WI38 (cell line): ENCODE measurements at regions not wholly inside any gene's neighbourhood (a gene's known extent, or its start where the extent isn't known, plus 50 kb on each side); places are given as distances from the start of the nearest gene placed in this dataset.

ENCODE experiments used
- H3K4me3 ChIP-seq: 2 replicates; pipeline ENCODE4 v1.5.1; 2011; ENCODE audit warnings: low read depth, mild to moderate bottlenecking, control low read depth, low read length
- TF ChIP-seq, protein P1 (sequence below): IDR thresholded peaks from 2 replicates; pipeline ENCODE4 v1.5.1; 2012; ENCODE audit warnings: low read depth, mild to moderate bottlenecking, control low read depth, low read length

DNA sequence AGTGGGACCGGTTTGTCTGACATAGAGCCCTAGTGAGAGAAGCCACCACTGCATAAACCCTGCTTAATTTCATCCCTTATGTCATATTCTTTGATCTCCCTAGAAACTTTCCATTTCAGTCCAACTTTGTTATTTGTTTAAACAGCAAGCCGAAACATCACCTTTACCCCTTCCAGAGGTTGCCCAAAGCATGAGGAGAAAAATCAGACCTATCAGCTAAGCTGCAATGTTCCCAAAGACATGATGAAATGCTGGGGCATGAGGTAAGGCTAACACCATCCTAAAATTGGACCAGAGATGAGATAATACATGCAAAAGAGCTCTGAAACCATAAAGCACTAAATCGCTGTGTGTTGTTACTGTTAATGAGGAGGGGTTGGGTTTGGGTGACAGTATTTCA, 447.9 kb upstream of the ACVR2A start:
- TF ChIP-seq, protein P1, sequence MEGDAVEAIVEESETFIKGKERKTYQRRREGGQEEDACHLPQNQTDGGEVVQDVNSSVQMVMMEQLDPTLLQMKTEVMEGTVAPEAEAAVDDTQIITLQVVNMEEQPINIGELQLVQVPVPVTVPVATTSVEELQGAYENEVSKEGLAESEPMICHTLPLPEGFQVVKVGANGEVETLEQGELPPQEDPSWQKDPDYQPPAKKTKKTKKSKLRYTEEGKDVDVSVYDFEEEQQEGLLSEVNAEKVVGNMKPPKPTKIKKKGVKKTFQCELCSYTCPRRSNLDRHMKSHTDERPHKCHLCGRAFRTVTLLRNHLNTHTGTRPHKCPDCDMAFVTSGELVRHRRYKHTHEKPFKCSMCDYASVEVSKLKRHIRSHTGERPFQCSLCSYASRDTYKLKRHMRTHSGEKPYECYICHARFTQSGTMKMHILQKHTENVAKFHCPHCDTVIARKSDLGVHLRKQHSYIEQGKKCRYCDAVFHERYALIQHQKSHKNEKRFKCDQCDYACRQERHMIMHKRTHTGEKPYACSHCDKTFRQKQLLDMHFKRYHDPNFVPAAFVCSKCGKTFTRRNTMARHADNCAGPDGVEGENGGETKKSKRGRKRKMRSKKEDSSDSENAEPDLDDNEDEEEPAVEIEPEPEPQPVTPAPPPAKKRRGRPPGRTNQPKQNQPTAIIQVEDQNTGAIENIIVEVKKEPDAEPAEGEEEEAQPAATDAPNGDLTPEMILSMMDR: no peak
- no peak overlapping the region for H3K4me3 ChIP-seq

DNA sequence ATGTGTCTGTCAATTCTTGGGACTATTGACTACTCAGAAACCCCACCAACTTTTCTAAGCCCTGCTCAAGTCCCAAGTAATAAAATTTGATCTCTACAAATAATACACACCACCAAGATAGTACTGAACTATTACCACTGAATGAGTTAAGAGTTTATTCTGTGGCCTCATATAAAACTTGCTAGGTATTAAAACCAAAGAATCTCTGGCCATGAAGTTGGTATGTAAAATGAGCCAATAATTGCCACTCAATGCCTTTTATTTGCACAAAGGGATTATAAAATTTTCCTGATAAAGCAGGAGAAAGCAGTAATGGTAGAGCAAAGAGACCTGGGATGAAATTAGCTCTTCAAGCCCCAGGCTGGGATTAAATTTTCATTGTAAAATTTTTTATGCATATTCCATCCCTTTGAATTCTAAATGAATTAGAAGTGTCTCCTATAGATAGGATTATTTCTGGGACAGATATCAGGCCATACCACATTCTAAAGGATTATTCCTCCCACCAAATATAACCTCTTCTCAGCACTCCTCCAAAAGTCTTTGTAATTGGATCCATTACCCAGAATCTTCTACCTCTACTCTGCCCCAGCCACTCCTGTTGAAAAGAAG, 450.5 kb upstream of the ACVR2A start:
- no peak overlapping the region for H3K4me3 ChIP-seq
- TF ChIP-seq, protein P1: no peak

DNA sequence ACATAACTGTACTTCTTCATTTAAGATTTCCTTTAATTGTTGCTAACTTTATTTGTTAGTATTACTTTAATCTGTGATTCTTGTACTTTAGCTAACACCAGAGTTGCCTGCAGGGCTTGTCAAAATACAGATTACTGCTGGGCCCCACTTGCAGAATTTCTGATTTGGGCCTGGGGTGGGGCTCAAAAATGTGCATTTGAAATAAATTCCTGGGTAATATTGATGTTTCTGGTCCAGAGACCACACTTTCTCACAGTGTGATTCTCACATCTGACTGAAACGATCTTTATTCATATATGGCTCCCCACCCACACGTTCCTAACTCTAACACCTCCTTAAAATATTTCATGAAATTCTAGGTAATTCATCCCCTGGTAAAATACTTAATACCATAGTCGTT, 452.6 kb upstream of the ACVR2A start:
- TF ChIP-seq, protein P1: no peak
- H3K4me3 ChIP-seq: no peak overlapping the region

DNA sequence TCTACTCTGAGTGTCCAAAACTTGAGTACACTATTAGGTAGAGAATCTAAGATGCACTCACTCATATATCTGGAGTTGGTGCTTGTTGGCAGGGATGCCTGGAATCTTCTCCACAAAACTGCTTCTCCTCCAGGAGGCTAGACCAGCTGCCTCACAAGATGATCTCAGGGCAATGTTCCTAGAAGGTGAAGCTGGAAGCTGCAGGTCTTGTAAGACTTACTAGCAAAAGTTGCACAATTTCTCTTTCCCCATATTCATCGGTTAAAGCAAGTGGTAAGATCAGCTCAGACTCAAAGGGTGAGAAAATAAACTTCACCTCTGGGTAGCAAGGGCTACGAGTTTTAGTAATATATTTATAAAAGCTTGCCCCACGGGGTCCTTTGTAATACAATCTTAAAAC, 454.4 kb upstream of the ACVR2A start:
- TF ChIP-seq, protein P1: no peak
- no peak overlapping the region for H3K4me3 ChIP-seq

DNA sequence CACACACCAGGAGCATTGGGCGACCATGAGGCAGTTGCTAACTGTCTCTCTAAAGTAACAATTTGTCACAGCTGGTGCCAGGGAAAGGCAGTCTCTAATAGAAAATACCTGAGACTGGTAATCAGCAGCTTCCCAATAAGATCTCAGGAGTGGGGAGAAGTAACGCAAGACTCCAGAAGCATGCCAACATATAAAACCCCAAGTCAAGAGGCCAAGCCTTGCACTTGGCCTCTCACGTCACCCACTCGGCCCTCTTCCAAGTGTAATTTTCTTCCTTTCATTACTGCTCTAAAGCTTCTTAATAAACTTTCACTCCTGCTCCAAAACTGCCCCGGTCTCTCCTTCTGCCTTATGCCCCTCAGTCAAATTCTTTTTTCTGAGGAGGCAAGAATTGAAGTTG, 455.6 kb upstream of the ACVR2A start:
- TF ChIP-seq, protein P1: no peak
- H3K4me3 ChIP-seq: no peak overlapping the region

DNA sequence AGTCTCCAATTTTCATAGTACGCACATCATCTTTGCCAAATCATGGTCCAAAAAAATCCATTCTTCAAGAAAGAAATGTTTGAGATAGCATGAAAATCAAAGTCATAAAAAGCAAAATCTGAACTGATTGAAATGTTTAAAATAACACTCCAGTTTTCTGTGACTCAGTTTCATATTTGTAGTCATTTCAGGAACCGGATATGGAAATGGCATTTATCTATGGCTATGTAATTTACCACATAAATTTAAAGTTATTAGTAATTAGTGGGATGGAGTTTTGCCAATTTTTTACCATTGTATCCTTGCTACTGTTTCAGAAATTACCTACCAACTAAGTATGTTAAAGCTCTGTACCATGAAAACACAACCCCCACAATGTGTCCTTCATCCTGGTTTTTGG, 456.6 kb upstream of the ACVR2A start:
- TF ChIP-seq, protein P1: no peak

DNA sequence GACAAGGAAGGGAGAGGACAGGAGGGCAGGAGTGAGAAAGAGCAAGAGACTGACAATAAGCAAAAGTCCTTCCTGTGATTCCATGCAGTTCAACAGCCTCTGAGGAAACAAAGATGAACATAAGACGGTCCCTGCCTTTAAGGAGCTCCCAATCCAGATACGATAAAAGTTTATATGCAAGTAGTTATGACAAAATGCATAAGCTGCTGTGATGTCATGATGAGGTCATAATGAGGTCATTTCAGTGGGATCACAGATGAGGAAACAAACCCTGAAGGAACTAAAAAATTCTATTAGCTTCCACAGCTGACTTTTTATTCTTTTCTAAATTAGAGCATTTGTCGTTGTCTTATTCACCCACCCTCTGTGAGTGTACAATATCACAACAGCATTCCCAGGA, 458.5 kb upstream of the ACVR2A start:
- TF ChIP-seq, protein P1: no peak

More for the DNA sequence above, 456.6 kb upstream of the ACVR2A start:
- H3K4me3 ChIP-seq: no peak overlapping the region

More for the DNA sequence above, 458.5 kb upstream of the ACVR2A start:
- no peak overlapping the region for H3K4me3 ChIP-seq
